HG02610 (cell line): ENCODE measurements at regions not wholly inside any gene's neighbourhood (a gene's known extent, or its start where the extent isn't known, plus 50 kb on each side); places are given as distances from the start of the nearest gene placed in this dataset.
"Not testable (repeated sequence)": the region's sequence is repeated elsewhere in the genome, so short reads cannot be mapped to it uniquely, and the experiment has no call there.

ENCODE experiments used
- ATAC-seq: cut with Tn5 transposase; IDR thresholded peaks from one replicate; pipeline ENCODE4 v1.9.1; 2021; ENCODE audit warnings: mild to moderate bottlenecking, moderate library complexity; ENCODE audit not compliant: unreplicated experiment

- no peak for ATAC-seq
These were observed 320.8 kb upstream of the USP24 start for GRCh38 chr1:55535724-55536544.

DNA sequence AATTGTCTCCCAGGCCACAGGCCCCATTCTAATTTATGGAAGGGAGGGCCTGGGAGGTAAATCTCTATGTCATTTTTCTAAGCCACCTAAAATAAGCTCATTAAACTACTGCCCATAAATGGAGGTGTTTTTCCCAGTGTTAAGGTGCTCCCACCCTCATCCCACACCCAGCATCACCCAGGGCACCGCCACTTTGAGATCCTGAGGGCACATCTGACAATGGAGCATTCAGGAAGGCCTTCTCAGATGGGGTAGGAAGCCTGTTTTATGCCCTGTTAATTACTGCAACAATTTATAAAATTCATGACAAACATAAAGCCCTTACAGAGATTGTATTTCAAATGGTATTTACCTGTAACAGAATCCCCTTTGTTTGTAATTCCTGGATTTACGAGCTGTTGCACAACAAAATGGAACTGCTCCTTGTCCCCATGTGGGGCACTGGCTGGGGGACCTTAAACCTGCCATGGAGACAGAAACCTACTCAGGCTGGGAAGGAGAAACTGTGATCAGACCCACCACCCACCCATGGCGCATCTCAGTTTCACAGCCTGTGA lies 319.5 kb upstream of the USP24 start:
- no peak for ATAC-seq

DNA sequence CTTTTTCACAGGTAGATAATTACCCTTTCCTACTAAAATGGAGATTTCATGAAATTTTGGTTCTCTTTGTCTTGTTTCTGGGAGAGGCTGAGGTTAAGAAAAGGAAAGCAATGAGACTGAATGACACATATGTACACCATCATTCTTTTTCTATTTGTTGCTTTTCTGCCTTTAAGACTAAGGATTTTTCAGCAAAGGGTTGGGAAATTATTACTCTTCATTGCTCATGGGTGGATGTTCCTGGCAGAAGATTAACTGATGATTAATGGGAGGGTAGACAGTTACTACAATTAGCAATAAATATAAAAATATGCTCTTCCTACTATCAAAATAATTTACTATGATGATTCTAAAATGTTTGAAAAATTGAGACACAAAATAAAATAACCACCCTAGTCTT lies 316.5 kb upstream of the USP24 start:
- no peak for ATAC-seq

GRCh38 chr1:55530749-55531478 lies 315.8 kb upstream of the USP24 start:
- no peak for ATAC-seq

DNA sequence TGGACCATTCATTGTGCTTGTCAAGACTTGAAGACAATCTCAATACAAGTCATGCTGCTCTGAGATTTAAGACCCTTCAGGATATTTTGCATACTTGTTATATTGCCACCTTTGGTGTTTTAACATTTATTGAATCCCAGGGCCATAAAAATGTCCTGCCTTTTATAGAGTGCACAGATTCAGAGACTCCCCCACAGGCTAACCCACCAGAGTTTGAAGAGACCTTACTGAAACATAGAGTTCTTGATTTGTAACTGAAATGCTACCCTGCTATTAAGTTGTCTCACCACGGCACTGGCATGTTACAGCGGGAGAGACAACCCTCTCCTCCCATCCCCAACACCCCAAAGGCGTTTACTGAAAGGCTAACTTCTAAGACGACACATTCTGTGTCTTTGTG lies 313.9 kb upstream of the USP24 start:
- no peak for ATAC-seq

- ATAC-seq: no peak
These were observed 312.7 kb upstream of the USP24 start for GRCh38 chr1:55527831-55528230.

DNA sequence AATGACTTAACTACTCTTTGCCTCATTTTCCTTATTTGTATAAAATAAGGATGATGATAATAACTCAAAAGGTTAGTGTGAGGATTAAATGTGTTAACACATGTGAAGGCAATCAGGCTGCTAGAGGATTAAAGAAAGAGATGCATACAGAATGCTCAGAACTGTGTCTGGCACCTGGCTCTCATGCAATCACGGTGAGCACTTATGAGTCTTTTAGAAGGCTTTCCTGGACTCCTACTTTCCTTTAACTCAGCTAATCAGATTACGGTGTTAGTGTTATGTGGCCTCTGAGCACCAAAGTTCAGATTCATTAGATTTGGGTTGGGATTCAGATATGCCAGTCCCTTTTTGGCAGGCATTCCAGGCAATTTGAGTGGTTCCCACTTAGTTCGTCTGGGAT lies 311.6 kb upstream of the USP24 start:
- ATAC-seq: no peak

GRCh38 chr1:55524006-55524405 lies 308.8 kb upstream of the USP24 start:
- ATAC-seq: no peak

- no peak for ATAC-seq
These were observed 307.8 kb upstream of the USP24 start for GRCh38 chr1:55522982-55523381.

DNA sequence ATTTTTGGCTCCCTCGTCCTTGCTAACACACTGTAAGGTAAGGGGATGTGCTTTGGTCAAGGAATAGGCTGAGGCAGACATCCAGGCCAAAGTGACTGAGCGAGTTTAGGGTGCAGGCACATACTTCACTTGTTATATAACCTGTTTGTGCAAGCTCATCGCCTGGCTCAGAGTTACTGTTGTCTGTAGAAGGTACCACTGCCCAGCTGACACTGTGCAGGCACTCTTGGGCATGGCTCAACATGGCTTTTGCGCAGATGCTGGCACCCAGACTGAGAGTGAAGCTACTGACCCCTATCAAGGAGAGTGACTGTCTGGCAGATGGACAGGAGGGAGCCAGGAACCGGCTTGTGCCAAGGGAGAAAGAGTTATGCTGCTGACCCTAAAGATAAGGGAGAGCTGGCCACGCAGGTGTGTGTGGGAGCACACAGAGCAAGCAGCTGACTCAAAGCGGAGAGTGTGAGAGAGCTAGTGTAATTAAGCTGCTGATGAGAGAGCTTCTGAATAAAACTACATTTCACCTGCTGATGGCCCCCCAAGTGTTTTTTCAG lies 307.3 kb upstream of the USP24 start:
- ATAC-seq: no peak

- no peak for ATAC-seq
These were observed 305.7 kb upstream of the USP24 start for GRCh38 chr1:55520861-55521260.

DNA sequence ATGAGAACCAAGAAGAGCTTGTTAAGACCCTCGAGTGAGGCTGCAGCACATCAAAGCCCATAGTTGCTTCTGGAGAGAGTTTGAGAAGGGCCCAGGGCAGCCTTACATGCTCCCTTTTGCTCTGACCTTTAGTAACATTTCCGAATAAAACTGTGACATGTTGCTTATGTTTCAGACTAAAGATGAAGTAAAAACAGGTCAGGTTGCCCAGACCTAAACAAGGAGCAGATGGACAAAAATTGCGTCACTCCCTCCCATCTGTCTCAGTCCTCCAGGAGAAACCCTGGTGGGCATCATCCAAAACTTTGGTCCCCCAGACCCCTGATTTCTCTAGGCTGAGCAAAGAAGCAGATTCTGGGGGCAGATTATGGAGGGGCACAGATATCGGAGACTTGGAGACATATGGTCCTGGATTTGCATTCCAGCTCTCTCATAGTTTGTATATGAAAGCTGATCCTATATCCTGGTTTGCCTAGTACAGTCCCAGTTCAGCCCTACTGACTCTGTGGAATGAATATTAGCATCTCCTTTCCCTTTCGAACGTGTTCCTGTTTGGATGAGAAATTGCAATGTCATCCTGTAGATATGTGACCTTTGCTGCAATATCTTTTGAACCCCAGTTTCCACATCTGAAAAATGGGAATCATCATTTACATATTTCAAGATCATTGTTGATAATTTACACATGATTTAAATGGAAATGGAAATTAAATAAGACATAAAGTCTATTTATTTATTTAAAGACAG lies 304.9 kb upstream of the USP24 start:
- ATAC-seq: no peak

GRCh38 chr1:55519276-55519675 lies 304.1 kb upstream of the USP24 start:
- ATAC-seq: no peak

GRCh38 chr1:55517036-55517435 lies 301.9 kb upstream of the USP24 start:
- ATAC-seq: no peak

DNA sequence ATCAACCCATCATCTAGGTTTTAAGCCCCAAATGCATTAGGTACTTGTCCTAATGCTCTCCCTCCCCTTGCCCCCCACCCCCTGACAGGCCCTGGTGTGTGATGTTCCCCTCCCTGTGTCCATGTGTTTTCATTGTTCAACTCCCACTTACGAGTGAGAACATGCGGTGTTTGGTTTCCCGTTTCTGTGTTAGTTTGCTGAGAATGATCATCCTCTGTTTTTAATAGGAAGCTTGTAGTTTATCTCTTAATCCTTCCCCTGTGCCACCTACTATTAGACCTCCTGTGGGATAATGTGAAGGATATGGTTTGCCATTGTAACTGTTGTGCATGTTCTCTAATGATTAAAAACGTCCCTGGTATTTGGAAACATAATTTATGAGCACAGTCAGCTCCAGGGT lies 299.4 kb upstream of the USP24 start:
- not testable (repeated sequence) for ATAC-seq

DNA sequence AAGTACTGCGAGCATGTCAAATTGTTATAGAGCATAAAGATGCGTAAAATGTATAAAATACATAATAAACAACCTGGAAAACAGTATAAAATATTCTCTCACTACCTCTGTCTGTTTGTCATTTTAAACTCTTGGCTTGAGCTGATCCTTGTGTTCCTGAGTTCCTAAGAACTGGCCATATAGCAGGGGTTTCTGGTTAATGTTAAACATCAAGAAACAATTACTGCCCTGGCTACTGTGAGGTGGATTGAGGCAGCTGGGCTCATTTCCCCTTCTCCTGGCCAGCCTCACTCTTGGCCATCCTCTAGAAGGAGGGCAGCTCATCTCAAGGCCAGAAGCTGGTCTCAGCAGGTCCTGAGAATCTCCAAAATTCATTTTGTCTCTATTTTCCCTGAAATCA lies 297.3 kb upstream of the USP24 start:
- ATAC-seq: no peak

DNA sequence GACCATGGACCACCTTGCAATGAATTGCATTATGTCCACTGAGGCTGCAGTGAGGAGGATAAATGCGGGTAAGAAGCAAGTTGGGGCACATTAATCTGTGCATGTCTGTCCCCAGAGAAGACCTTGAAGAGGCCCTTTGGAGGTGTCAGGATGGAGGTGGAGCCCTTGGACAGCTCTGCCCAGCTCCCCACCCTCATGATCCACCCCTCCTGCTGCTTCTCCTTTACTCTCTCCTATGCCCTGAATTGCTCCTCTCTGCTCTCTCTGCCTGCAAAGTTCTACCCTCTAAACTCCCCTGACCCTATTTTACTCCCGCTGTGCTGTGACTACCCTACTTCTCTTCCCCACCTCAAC lies 292.4 kb upstream of the USP24 start:
- no peak for ATAC-seq

DNA sequence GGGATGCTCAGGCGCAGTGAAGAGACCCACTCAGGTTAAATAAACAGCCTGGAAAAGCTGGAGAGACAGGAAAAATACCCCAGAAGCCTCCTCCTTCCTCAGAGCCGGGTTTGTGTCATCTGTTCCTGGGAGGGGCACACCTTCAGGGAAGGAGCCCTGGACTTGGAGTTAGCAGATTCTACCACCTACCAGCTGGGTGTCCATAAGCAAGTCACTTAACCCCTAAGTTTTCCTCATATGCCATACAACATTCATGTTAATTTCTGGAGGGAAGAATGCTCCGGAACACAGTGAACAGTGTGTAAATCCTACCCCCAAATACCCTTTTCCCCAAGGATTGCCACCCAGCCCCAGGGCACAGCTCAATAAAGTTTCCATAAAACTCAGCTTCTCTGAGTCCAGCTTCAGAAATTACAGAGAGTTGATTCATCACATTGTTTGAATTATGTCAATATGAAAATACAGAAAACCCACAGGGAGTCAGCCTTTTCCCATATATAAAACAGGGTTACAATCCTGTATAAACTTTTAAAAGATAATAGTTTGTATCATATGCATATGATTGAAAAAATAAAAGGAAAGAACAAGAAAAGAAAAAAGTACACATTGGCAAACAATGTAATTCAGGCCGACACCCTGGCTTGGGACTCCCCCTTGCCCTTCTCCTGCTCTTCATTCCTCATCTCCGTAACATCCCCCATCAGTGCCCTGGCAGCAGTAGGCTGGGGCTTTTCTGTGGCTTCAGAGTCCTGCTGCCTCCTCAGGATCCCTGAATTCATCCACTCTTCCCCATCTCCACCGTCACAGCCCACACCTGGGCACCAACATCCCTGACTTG lies 291.8 kb upstream of the USP24 start:
- no peak for ATAC-seq

DNA sequence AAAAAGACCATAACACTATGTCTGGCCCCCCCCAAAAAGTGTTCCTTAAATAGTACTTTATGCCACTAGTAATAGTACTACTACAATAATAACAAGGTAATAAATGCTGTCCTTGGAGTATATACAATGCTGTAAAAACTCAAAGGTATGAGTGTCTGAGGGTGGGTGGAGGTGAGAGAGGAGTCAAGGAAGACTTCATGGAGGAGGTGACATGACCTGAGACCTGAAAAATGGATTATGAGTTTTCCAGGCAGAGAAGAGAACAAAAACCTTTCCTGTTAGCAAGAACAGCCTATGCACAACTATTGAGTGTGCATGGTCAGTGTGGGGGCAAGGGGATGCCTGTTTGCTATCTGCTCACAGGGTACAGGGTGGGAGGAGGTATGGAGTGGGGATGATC lies 290.2 kb upstream of the USP24 start:
- ATAC-seq: no peak

GRCh38 chr1:55504306-55504731 lies 289.2 kb upstream of the USP24 start:
- ATAC-seq: no peak
